Heart right ventricle (tissue), 16 donors: ENCODE measurements at regions not wholly inside any gene's neighbourhood (a gene's known extent, or its start where the extent isn't known, plus 50 kb on each side); places are given as distances from the start of the nearest gene placed in this dataset.

ENCODE experiments used
- ATAC-seq, 8 donors: fragments of 200-7000 bp; cut with Tn5 transposase; one replicate each; pipeline ENCODE4 v1.9.1; 2020; ENCODE audit warnings: mild to moderate bottlenecking in 8 of 8, moderate library complexity in 8 of 8, moderate number of reproducible peaks in 1 of 8
- DNase-seq, 2 donors: peaks; one replicate each; pipeline ENCODE4 v3.0.0-alpha.2; 2020
- H3K27ac ChIP-seq, 10 donors: fragments of 200-600 bp; sonication (generic) in 2 of 10; one replicate each; pipeline versions ENCODE4 v1.5.0 to v1.8.0; 2020 to 2022; ENCODE audit warnings: mild to moderate bottlenecking in 3 of 10
- H3K27me3 ChIP-seq, 7 donors: fragments of 200-600 bp; one replicate each; pipeline ENCODE4 v1.8.0; 2021 to 2022; ENCODE audit warnings: mild to moderate bottlenecking in 2 of 7
- H3K36me3 ChIP-seq, 9 donors: fragments of 200-600 bp; sonication (generic) in 1 of 9; one replicate each; pipeline versions ENCODE4 v1.5.0 to v1.8.0; 2020 to 2022; ENCODE audit warnings: mild to moderate bottlenecking in 2 of 9
- H3K4me1 ChIP-seq, 9 donors: fragments of 200-600 bp; sonication (generic) in 1 of 9; one replicate each; pipeline versions ENCODE4 v1.5.0 to v1.8.0; 2020 to 2022; ENCODE audit warnings: mild to moderate bottlenecking in 4 of 9
- H3K4me3 ChIP-seq, 10 donors: fragments of 200-600 bp; sonication (generic) in 2 of 10; one replicate each; pipeline versions ENCODE4 v1.5.0 to v1.8.0; 2020 to 2022; ENCODE audit warnings: mild to moderate bottlenecking in 7 of 10, moderate library complexity in 2 of 10
- H3K9me3 ChIP-seq, 11 donors: fragments of 200-600 bp in 10 of 11; sonication (generic) in 2 of 11; one replicate each; pipeline versions ENCODE4 v1.5.0 to v1.8.0; 2013 to 2022; ENCODE audit warnings: mild to moderate bottlenecking in 2 of 11, control low read depth in 1 of 11, moderate library complexity in 1 of 11
- CTCF ChIP-seq, 9 donors: fragments of 200-600 bp; sonication (generic) in 2 of 9; IDR thresholded peaks; one replicate each; pipeline versions ENCODE4 v1.5.0 to v1.8.0; 2021 to 2022; ENCODE audit warnings: antibody characterized with exemption in 9 of 9, mild to moderate bottlenecking in 5 of 9, moderate library complexity in 1 of 9
- WGBS, 2 donors: extraction: QIAGEN DNeasy Blood & Tissue Kit; methylation state at CpG; one replicate each; pipeline ENCODE4 v1.1.7; 2013; ENCODE audit warnings: inconsistent platforms in 1 of 2; 5-methylcytosine and 5-hydroxymethylcytosine counted together
- intact Hi-C, 10 donors: fragments of 100-400 bp; cut with DNase I; formaldehyde crosslinking; loops; one replicate each; pipeline versions ENCODE4 v1.11.1 to v1.14.2; 2022
- donor health status: Arrhythmogenic right ventricular cardiomyopathy.
- donor health status: ischemic (EF 13 %, LVEDD 7.1; RV severe dilation, severe dysfunction).
- donor health status: healthy with polysubstance abuse.
- donor health status: DM: no; HTN: yes; CAD: no.
- donor health status: DM: no; HTN: no; CAD: no.
- donor health status: ischemic (EF 25% LVEDD 6.9; RV normal size, moderate dysfunction).
- donor health status: ischemic (EF 25% LVEDD 5.7; RV mildly dilated, moderate dysfunction).
- donor health status: healthy.
- donor health status: DM: yes; HTN: yes; CAD: no.
- donor health status: Ischemic cardiomyopathy.
- donor health status: ischemic (EF 35%, LVEDD 5.7; RV mildly dilated, moderate dysfunction).
- donor health status: nonischemic (EF 11% LVEDD 7.7; RV severe dilation, severe dysfunction).
- donor health status: DM: yes; HTN: yes; CAD: no.
- donor health status: PGD.
- donor health status: ischemic (EF 29% LVEDD 5.4; RV normal size, mild dysfunction).
- donor health status: nonischemic (EF 23%, LVEDD 6.1; RV moderate dilation, normal function).

- WGBS, 2 donors: 66 to 68% methylated on average over 5 of the region's 5 CpGs
- intact Hi-C loops: no loop called here
- H3K4me1 ChIP-seq: no peaks in the 10 kb centered on the region
Measured at GRCh38 chr17:79285973-79286372, 211.3 kb downstream of the ENGASE start.

GRCh38 chr17:79282294-79282693 is 207.7 kb downstream of the ENGASE start:
- WGBS, 2 donors: 65 to 70% methylated on average over 10 of the region's 10 CpGs
- Histone ChIP-seq H3K27ac (no peak overlapping the region), H3K9me3 (no peaks in the 10 kb centered on the region), H3K36me3 (no peaks in the 10 kb centered on the region), H3K4me1 (no peaks in the 10 kb centered on the region), H3K4me3 (no peak overlapping the region), H3K27me3 (peaks cover 0 to 60% (median 28%) of the 10 kb centered on the region in 7 donors)
- intact Hi-C loops: no loop called here
- DNase-seq (no peak), ATAC-seq (no peak)
- TF ChIP-seq CTCF (IDR thresholded peaks at IDR 0.05): no peak

More at GRCh38 chr17:79285973-79286372, 211.3 kb downstream of the ENGASE start:
- H3K4me3 ChIP-seq: no peak overlapping the region
- H3K9me3 ChIP-seq: no peaks in the 10 kb centered on the region
- H3K36me3 ChIP-seq: no peaks in the 10 kb centered on the region
- H3K27me3 ChIP-seq: peaks cover 0 to 77% (median 57%) of the 10 kb centered on the region in 7 donors
- TF ChIP-seq CTCF (IDR thresholded peaks at IDR 0.05): no peak
- no peak for ATAC-seq
- no peak for DNase-seq
- no peak overlapping the region for H3K27ac ChIP-seq

GRCh38 chr17:79281803-79282202 is 207.2 kb downstream of the ENGASE start:
- Histone ChIP-seq H3K27me3 (peaks cover 0 to 55% (median 23%) of the 10 kb centered on the region in 7 donors), H3K9me3 (no peaks in the 10 kb centered on the region), H3K4me1 (no peaks in the 10 kb centered on the region), H3K36me3 (no peaks in the 10 kb centered on the region), H3K4me3 (no peak overlapping the region), H3K27ac (no peak overlapping the region)
- ATAC-seq: no peak
- 50 to 53% methylated on average over 8 of the region's 8 CpGs for WGBS, 2 donors
- intact Hi-C loops: no loop called here
- no peak for DNase-seq
- TF ChIP-seq CTCF (IDR thresholded peaks at IDR 0.05): no peak

GRCh38 chr17:79280866-79281572 is 206.4 kb downstream of the ENGASE start:
- ATAC-seq (no peak), DNase-seq (no peak)
- Histone ChIP-seq H3K4me3 (no peak overlapping the region), H3K9me3 (no peaks in the 10 kb centered on the region), H3K36me3 (no peaks in the 10 kb centered on the region), H3K4me1 (no peaks in the 10 kb centered on the region), H3K27ac (no peak overlapping the region), H3K27me3 (peaks cover 0 to 48% (median 15%) of the 10 kb centered on the region in 7 donors)
- no peak for TF ChIP-seq CTCF (IDR thresholded peaks at IDR 0.05)
- intact Hi-C loops: no loop called here
- WGBS, 2 donors: 64 to 78% methylated on average over 13 of the region's 13 CpGs
